Endothelial cell of umbilical vein (primary cell): ENCODE measurements at regions not wholly inside any gene's neighbourhood (a gene's known extent, or its start where the extent isn't known, plus 50 kb on each side); places are given as distances from the start of the nearest gene placed in this dataset.

ENCODE experiments used
- BruUV-seq: library from RNA; stranded (reverse); fragments of 400-500 nt; replicated peaks from 2 replicates; lab custom pipeline; 2021; lab: Mats Ljungman, UMichigan
- CTCF ChIA-PET: fragments of 300-600, 350-600 bp; sonication (Branson Sonifier 250); formaldehyde crosslinking; loops from one replicate; lab custom pipeline; 2021; ENCODE audit warnings: antibody characterized with exemption, inconsistent platforms; lab: Charles Lee
- POLR2A ChIA-PET: fragments of 300-600, 350-600 bp; sonication (Branson Sonifier 250); formaldehyde crosslinking; loops from one replicate; lab custom pipeline; 2021; ENCODE audit warnings: antibody characterized with exemption, inconsistent platforms; lab: Charles Lee
- DNase-seq: peaks from one replicate; pipeline ENCODE4 v3.0.0-alpha.2; 2011; ENCODE audit warnings: low read depth, low spot score
- FAIRE-seq: peaks from 2 replicates; lab custom pipeline; 2011; peaks lifted over from hg19 to GRCh38; lab: Jason Lieb, UNC
- H2AFZ ChIP-seq: 2 replicates; pipeline ENCODE4 v1.6.0; 2012; ENCODE audit warnings: low read depth, low read length, control low read depth, inconsistent platforms
- H3K27ac ChIP-seq: 2 replicates; pipeline ENCODE4 v1.5.1; 2011; ENCODE audit warnings: low read depth, mild to moderate bottlenecking, control low read depth, low read length, moderate library complexity; ENCODE audit not compliant: insufficient read depth
- H3K27me3 ChIP-seq, 2 experiments: 2 replicates each; pipeline versions ENCODE4 v1.6.0 to v1.6.1; 2011; ENCODE audit warnings: low read length in 2 of 2, mixed read lengths in 1 of 2; ENCODE audit not compliant: control insufficient read depth in 2 of 2, insufficient read depth in 2 of 2
- H3K36me3 ChIP-seq, 2 experiments: 2 replicates in 1 of 2; 3 replicates in 1 of 2; pipeline ENCODE4 v1.5.1; 2011; ENCODE audit warnings: low read length in 2 of 2, mild to moderate bottlenecking in 1 of 2, moderate library complexity in 1 of 2; ENCODE audit not compliant: control insufficient read depth in 2 of 2, insufficient read depth in 2 of 2; ENCODE audit errors: extremely low read depth in 1 of 2
- H3K4me1 ChIP-seq: 3 replicates; pipeline ENCODE4 v1.5.1; 2011; ENCODE audit warnings: mild to moderate bottlenecking, low read length; ENCODE audit not compliant: control insufficient read depth, insufficient read depth; ENCODE audit errors: extremely low read depth
- H3K4me2 ChIP-seq: 2 replicates; pipeline ENCODE4 v1.6.1; 2011; ENCODE audit warnings: low read length, control low read depth, mixed read lengths; ENCODE audit not compliant: insufficient read depth
- H3K4me3 ChIP-seq, 3 experiments: fragments of 200-600 bp in 1 of 3; sonication (generic), shearing (Covaris generic) in 1 of 3; replicated peaks in 1 of 3; 2 replicates each; pipeline ENCODE4 v1.5.1; 2011 to 2016; ENCODE audit warnings: control low read depth in 3 of 3, low read length in 3 of 3, mild to moderate bottlenecking in 2 of 3, inconsistent platforms in 1 of 3, low read depth in 1 of 3, moderate library complexity in 1 of 3; ENCODE audit not compliant: insufficient read depth in 1 of 3
- H3K79me2 ChIP-seq: 2 replicates; pipeline ENCODE4 v1.6.0; 2012; ENCODE audit warnings: low read length, inconsistent platforms; ENCODE audit not compliant: control insufficient read depth, insufficient read depth
- H3K9ac ChIP-seq: replicated peaks from 2 replicates; pipeline ENCODE3; 2011; ENCODE audit warnings: low read length, control low read depth; ENCODE audit not compliant: insufficient read depth; ENCODE audit errors: extremely low read depth
- H3K9me1 ChIP-seq: replicated peaks from 3 replicates; pipeline ENCODE4 v1.6.0; 2011; ENCODE audit warnings: mild to moderate bottlenecking, low read length; ENCODE audit not compliant: control insufficient read depth, insufficient read depth; ENCODE audit errors: extremely low read depth
- H3K9me3 ChIP-seq: replicated peaks from 2 replicates; pipeline ENCODE4 v1.5.1; 2012; ENCODE audit warnings: low read length, inconsistent platforms; ENCODE audit not compliant: control insufficient read depth, insufficient read depth
- H4K20me1 ChIP-seq: replicated peaks from 2 replicates; pipeline ENCODE3; 2011; ENCODE audit warnings: mild to moderate bottlenecking, low read length; ENCODE audit not compliant: control insufficient read depth, insufficient read depth; ENCODE audit errors: extremely low read depth
- EZH2 ChIP-seq: IDR thresholded peaks from 2 replicates; pipeline ENCODE4 v1.6.1; 2012; ENCODE audit warnings: borderline replicate concordance, low read depth, mild to moderate bottlenecking, moderate library complexity, low read length, inconsistent platforms; ENCODE audit not compliant: severe bottlenecking
- FOS ChIP-seq: IDR thresholded peaks from 2 replicates; pipeline ENCODE4 v1.6.1; 2011; ENCODE audit warnings: mild to moderate bottlenecking, low read length, moderate library complexity, borderline replicate concordance; ENCODE audit not compliant: insufficient read depth
- GATA2 ChIP-seq: IDR thresholded peaks from 2 replicates; pipeline ENCODE4 v1.7.0; 2011; ENCODE audit warnings: low read depth, mild to moderate bottlenecking, moderate library complexity, mixed read lengths, low read length; ENCODE audit not compliant: insufficient read length, insufficient read depth
- JUN ChIP-seq: IDR thresholded peaks from 2 replicates; pipeline ENCODE4 v1.6.1; 2011; ENCODE audit warnings: borderline replicate concordance, low read depth; ENCODE audit not compliant: insufficient read length, insufficient read depth
- MYC ChIP-seq: IDR thresholded peaks from one replicate; pipeline ENCODE4 v1.6.1; 2011; ENCODE audit warnings: mild to moderate bottlenecking, low read depth, low read length
- POLR2A ChIP-seq: IDR thresholded peaks from 2 replicates; pipeline ENCODE4 v1.6.1; 2012; ENCODE audit warnings: low read depth, mild to moderate bottlenecking, control low read depth, low read length
- POLR2AphosphoS5 ChIP-seq: IDR thresholded peaks from 2 replicates; pipeline ENCODE4 v1.6.1; 2012; ENCODE audit warnings: low read depth, mild to moderate bottlenecking, control low read depth, low read length, moderate library complexity; ENCODE audit not compliant: insufficient read depth
- dilution Hi-C: fragments of 300-500 bp; cut with MboI; formaldehyde crosslinking; loops from one replicate; pipeline ENCODE4 v1.15.0; 2019; ENCODE audit warnings: low sequenced_read_pairs; ENCODE audit not compliant: extremely low pct_ligation_motif_present
- intact Hi-C: fragments of 100-400 bp; cut with micrococcal nuclease; formaldehyde crosslinking; loops from one replicate; pipeline ENCODE4 v1.10.0; 2022
- TF ChIP-seq, protein P1 (sequence below): IDR thresholded peaks from 2 replicates; pipeline ENCODE4 v1.6.1; 2011; ENCODE audit not compliant: insufficient read depth, insufficient read length
- TF ChIP-seq, protein P2 (sequence below), 2 donors: IDR thresholded peaks; 1 replicate in 1 of 2; 2 replicates in 1 of 2; pipeline ENCODE4 v1.5.1; 2011; ENCODE audit warnings: low read length in 2 of 2, mild to moderate bottlenecking in 2 of 2, moderate library complexity in 2 of 2, control low read depth in 1 of 2, inconsistent platforms in 1 of 2, low read depth in 1 of 2; ENCODE audit not compliant: insufficient read depth in 1 of 2; ENCODE audit errors: extremely low read depth in 1 of 2

GRCh38 chr2:221896505-221897151 is 324.5 kb upstream of the EPHA4 start:
- POLR2A ChIA-PET: no interaction called here
- no peak overlapping the region for H3K4me3 ChIP-seq
- FAIRE-seq: no peak
- H2AFZ ChIP-seq: no peak overlapping the region
- H3K4me1 ChIP-seq: no peaks in the 10 kb centered on the region
- no peaks in the 10 kb centered on the region for H4K20me1 ChIP-seq
- H3K27ac ChIP-seq: no peak overlapping the region
- CTCF ChIA-PET: no interaction called here
- DNase-seq: no peak
- H3K9ac ChIP-seq: no peak overlapping the region
- intact Hi-C loops (no loop called here), dilution Hi-C loops (no loop called here)
- H3K9me1 ChIP-seq: no peaks in the 10 kb centered on the region
- H3K27me3 ChIP-seq: no peaks in the 10 kb centered on the region
- no peak overlapping the region for H3K4me2 ChIP-seq
- H3K9me3 ChIP-seq: no peaks in the 10 kb centered on the region
- no peak for TF ChIP-seq EZH2
- TF ChIP-seq GATA2: no peak
- H3K36me3 ChIP-seq: no peaks in the 10 kb centered on the region
- no peaks in the 10 kb centered on the region for H3K79me2 ChIP-seq
- BruUV-seq: no TSS peak

- H3K27ac ChIP-seq: no peak overlapping the region
- H3K9ac ChIP-seq: no peak overlapping the region
- no peaks in the 10 kb centered on the region for H3K4me1 ChIP-seq
- H3K36me3 ChIP-seq: no peaks in the 10 kb centered on the region
- H3K4me3 ChIP-seq: no peak overlapping the region
- no peaks in the 10 kb centered on the region for H3K27me3 ChIP-seq
- dilution Hi-C loops (no loop called here), intact Hi-C loops (no loop called here)
- POLR2A ChIA-PET: no interaction called here
- BruUV-seq: no TSS peak
- H3K9me3 ChIP-seq: no peaks in the 10 kb centered on the region
- no peaks in the 10 kb centered on the region for H4K20me1 ChIP-seq
- no peak overlapping the region for H2AFZ ChIP-seq
- no peaks in the 10 kb centered on the region for H3K9me1 ChIP-seq
- TF ChIP-seq GATA2 (no peak), POLR2AphosphoS5 (no peak), FOS (no peak), MYC (no peak), EZH2 (no peak), JUN (no peak), POLR2A (no peak)
- TF ChIP-seq, protein P1, sequence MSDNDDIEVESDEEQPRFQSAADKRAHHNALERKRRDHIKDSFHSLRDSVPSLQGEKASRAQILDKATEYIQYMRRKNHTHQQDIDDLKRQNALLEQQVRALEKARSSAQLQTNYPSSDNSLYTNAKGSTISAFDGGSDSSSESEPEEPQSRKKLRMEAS: no peak
- TF ChIP-seq, protein P2, sequence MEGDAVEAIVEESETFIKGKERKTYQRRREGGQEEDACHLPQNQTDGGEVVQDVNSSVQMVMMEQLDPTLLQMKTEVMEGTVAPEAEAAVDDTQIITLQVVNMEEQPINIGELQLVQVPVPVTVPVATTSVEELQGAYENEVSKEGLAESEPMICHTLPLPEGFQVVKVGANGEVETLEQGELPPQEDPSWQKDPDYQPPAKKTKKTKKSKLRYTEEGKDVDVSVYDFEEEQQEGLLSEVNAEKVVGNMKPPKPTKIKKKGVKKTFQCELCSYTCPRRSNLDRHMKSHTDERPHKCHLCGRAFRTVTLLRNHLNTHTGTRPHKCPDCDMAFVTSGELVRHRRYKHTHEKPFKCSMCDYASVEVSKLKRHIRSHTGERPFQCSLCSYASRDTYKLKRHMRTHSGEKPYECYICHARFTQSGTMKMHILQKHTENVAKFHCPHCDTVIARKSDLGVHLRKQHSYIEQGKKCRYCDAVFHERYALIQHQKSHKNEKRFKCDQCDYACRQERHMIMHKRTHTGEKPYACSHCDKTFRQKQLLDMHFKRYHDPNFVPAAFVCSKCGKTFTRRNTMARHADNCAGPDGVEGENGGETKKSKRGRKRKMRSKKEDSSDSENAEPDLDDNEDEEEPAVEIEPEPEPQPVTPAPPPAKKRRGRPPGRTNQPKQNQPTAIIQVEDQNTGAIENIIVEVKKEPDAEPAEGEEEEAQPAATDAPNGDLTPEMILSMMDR (IDR thresholded peaks at IDR 0.05; ENCODE audit: extremely low read depth in 1 of 2, insufficient read depth in 1 of 2, low read depth in 1 of 2, low read length in 2 of 2): no peak
- DNase-seq (no peak), FAIRE-seq (no peak)
- H3K4me2 ChIP-seq: no peak overlapping the region
- CTCF ChIA-PET: no interaction called here
- no peaks in the 10 kb centered on the region for H3K79me2 ChIP-seq
These were observed 323.4 kb upstream of the EPHA4 start for GRCh38 chr2:221895366-221896121.
